K562 (cell line): ENCODE measurements at regions not wholly inside any gene's neighbourhood (a gene's known extent, or its start where the extent isn't known, plus 50 kb on each side); places are given as distances from the start of the nearest gene placed in this dataset.

Source experiments
- BRF1 ChIP-seq: IDR thresholded peaks from 3 replicates; pipeline ENCODE4 v1.6.1; 2011; ENCODE audit warnings: borderline replicate concordance, mild to moderate bottlenecking; ENCODE audit not compliant: insufficient read length; ENCODE audit errors: extremely low read depth
- CCAR2 ChIP-seq: fragments of 200-400 bp; formaldehyde crosslinking; IDR thresholded peaks from 2 replicates; pipeline ENCODE4 v1.6.1; 2017; ENCODE audit warnings: mild to moderate bottlenecking, low read depth, low read length
- DLX4 ChIP-seq: fragments of 250-450 bp; sonication (Bioruptor Pico); IDR thresholded peaks from 2 replicates; pipeline ENCODE4 v1.6.1; 2021; ENCODE audit warnings: mild to moderate bottlenecking
- SP1 ChIP-seq: sonication (generic); formaldehyde crosslinking; IDR thresholded peaks from 2 replicates; pipeline ENCODE4 v1.8.1; 2022; ENCODE audit warnings: mild to moderate bottlenecking, missing genetic modification reagents

GRCh38 chr5:103346162-103346748, 87.7 kb downstream of the MACIR start:
- TF ChIP-seq CCAR2 (no peak), SP1 (CRISPR knock-in tag) (no peak), BRF1 (no peak), DLX4 (no peak)
